ENCODE measurements at regions not wholly inside any gene's neighbourhood (a gene's known extent, or its start where the extent isn't known, plus 50 kb on each side); places are given as distances from the start of the nearest gene placed in this dataset.
"Not testable (repeated sequence)": the region's sequence is repeated elsewhere in the genome, so short reads cannot be mapped to it uniquely, and the experiment has no call there.

GRCh38 chr4:61003301-61003700 lies 196.8 kb upstream of the ADGRL3 start:
- H3K27ac ChIP-seq = no peak overlapping the region
- no peak for DNase-seq
- no peaks in the 10 kb centered on the region for H3K27me3 ChIP-seq
- TF ChIP-seq EP300 (IDR thresholded peaks at IDR 0.05) = no peak
- no peak for TF ChIP-seq POLR2AphosphoS5 (IDR thresholded peaks at IDR 0.05)
- TF ChIP-seq CTCF (IDR thresholded peaks at IDR 0.05) = no peak
- no peak for TF ChIP-seq POLR2A (IDR thresholded peaks at IDR 0.05)
- intact Hi-C loops (cut with DNase I; ENCODE audit: low total_unique reads) = no loop called here
- H3K4me3 ChIP-seq = no peak overlapping the region
- H3K9me3 ChIP-seq = peaks cover 0 to 14% (median 4%) of the 10 kb centered on the region in 4 donors
- H3K4me1 ChIP-seq = no peaks in the 10 kb centered on the region
- H3K36me3 ChIP-seq = no peaks in the 10 kb centered on the region

- no peak for DNase-seq
- Histone ChIP-seq H3K27me3 (no peaks in the 10 kb centered on the region), H3K4me1 (no peaks in the 10 kb centered on the region), H3K36me3 (no peaks in the 10 kb centered on the region), H3K9me3 (peaks cover 0 to 13% (median 4%) of the 10 kb centered on the region in 4 donors), H3K4me3 (no peak overlapping the region), H3K27ac (no peak overlapping the region)
- no peak for TF ChIP-seq POLR2AphosphoS5 (IDR thresholded peaks at IDR 0.05)
- no peak for TF ChIP-seq CTCF (IDR thresholded peaks at IDR 0.05)
- TF ChIP-seq POLR2A (IDR thresholded peaks at IDR 0.05) = no peak
- no peak for TF ChIP-seq EP300 (IDR thresholded peaks at IDR 0.05)
- 40 to 55% (median 50%) methylated on average over 1 of the region's 1 CpG for WGBS, 5 donors
- intact Hi-C loops (cut with DNase I; ENCODE audit: low total_unique reads) = no loop called here
Measured at GRCh38 chr4:61004651-61005170, 195.4 kb upstream of the ADGRL3 start.

- Histone ChIP-seq H3K9me3 (peaks cover 3 to 14% (median 9%) of the 10 kb centered on the region in 4 donors), H3K27ac (no peak overlapping the region), H3K4me1 (no peaks in the 10 kb centered on the region), H3K27me3 (no peaks in the 10 kb centered on the region), H3K36me3 (no peaks in the 10 kb centered on the region), H3K4me3 (no peak overlapping the region)
- no peak for DNase-seq
- TF ChIP-seq CTCF (IDR thresholded peaks at IDR 0.05) = no peak
- TF ChIP-seq POLR2AphosphoS5 (IDR thresholded peaks at IDR 0.05) = no peak
- no peak for TF ChIP-seq POLR2A (IDR thresholded peaks at IDR 0.05)
- no peak for TF ChIP-seq EP300 (IDR thresholded peaks at IDR 0.05)
- 81 to 90% (median 84%) methylated on average over 2 of the region's 2 CpGs for WGBS, 5 donors
- intact Hi-C loops (cut with DNase I; ENCODE audit: low total_unique reads) = no loop called here
Measured at GRCh38 chr4:61011051-61011450, 189.1 kb upstream of the ADGRL3 start.

GRCh38 chr4:61011936-61012335 lies 188.2 kb upstream of the ADGRL3 start:
- H3K4me1 ChIP-seq; H3K27me3 ChIP-seq; intact Hi-C loops (cut with DNase I; ENCODE audit: low total_unique reads); H3K27ac ChIP-seq; H3K36me3 ChIP-seq; DNase-seq; H3K4me3 ChIP-seq: not testable (repeated sequence)
- peaks cover 3 to 19% (median 12%) of the 10 kb centered on the region in 4 donors for H3K9me3 ChIP-seq
- 74 to 93% (median 87%) methylated on average over 5 of the region's 5 CpGs for WGBS, 5 donors

GRCh38 chr4:61024610-61025009 lies 175.5 kb upstream of the ADGRL3 start:
- no peak overlapping the region for H3K27ac ChIP-seq
- H3K9me3 ChIP-seq = no peaks in the 10 kb centered on the region
- intact Hi-C loops (cut with DNase I; ENCODE audit: low total_unique reads) = no loop called here
- no peaks in the 10 kb centered on the region for H3K36me3 ChIP-seq
- no peak overlapping the region for H3K4me3 ChIP-seq
- no peak for DNase-seq
- no peaks in the 10 kb centered on the region for H3K27me3 ChIP-seq
- WGBS, 5 donors = 91 to 97% (median 94%) methylated on average over 2 of the region's 2 CpGs
- H3K4me1 ChIP-seq = no peaks in the 10 kb centered on the region
- TF ChIP-seq CTCF (IDR thresholded peaks at IDR 0.05) (no peak), POLR2A (IDR thresholded peaks at IDR 0.05) (no peak), EP300 (IDR thresholded peaks at IDR 0.05) (no peak), POLR2AphosphoS5 (IDR thresholded peaks at IDR 0.05) (no peak)
